ENCODE measurements at regions not wholly inside any gene's neighbourhood (a gene's known extent, or its start where the extent isn't known, plus 50 kb on each side); places are given as distances from the start of the nearest gene placed in this dataset.

GRCh38 chr4:134948110-134948642 lies 746.6 kb upstream of the PABPC4L start:
- no peak overlapping the region for H3K4me3 ChIP-seq
- intact Hi-C loops (cut with DNase I), result no loop called here
- H3K4me1 ChIP-seq, result no peaks in the 10 kb centered on the region
- no peaks in the 10 kb centered on the region for H3K27me3 ChIP-seq (ENCODE audit: insufficient read depth in 3 of 3, low read length in 2 of 3)
- H3K9me3 ChIP-seq, result no peaks in the 10 kb centered on the region
- WGBS, 3 donors, result 92 to 93% (median 93%) methylated on average over 22 of the region's 22 CpGs
- TF ChIP-seq, protein P1, sequence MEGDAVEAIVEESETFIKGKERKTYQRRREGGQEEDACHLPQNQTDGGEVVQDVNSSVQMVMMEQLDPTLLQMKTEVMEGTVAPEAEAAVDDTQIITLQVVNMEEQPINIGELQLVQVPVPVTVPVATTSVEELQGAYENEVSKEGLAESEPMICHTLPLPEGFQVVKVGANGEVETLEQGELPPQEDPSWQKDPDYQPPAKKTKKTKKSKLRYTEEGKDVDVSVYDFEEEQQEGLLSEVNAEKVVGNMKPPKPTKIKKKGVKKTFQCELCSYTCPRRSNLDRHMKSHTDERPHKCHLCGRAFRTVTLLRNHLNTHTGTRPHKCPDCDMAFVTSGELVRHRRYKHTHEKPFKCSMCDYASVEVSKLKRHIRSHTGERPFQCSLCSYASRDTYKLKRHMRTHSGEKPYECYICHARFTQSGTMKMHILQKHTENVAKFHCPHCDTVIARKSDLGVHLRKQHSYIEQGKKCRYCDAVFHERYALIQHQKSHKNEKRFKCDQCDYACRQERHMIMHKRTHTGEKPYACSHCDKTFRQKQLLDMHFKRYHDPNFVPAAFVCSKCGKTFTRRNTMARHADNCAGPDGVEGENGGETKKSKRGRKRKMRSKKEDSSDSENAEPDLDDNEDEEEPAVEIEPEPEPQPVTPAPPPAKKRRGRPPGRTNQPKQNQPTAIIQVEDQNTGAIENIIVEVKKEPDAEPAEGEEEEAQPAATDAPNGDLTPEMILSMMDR (IDR thresholded peaks at IDR 0.05), result no peak
- DNase-seq (no peak), ATAC-seq (no peak)
- H3K27ac ChIP-seq, result no peak overlapping the region
- H3K36me3 ChIP-seq (ENCODE audit: insufficient read depth in 1 of 2, low read depth in 1 of 2), result no peaks in the 10 kb centered on the region

DNA sequence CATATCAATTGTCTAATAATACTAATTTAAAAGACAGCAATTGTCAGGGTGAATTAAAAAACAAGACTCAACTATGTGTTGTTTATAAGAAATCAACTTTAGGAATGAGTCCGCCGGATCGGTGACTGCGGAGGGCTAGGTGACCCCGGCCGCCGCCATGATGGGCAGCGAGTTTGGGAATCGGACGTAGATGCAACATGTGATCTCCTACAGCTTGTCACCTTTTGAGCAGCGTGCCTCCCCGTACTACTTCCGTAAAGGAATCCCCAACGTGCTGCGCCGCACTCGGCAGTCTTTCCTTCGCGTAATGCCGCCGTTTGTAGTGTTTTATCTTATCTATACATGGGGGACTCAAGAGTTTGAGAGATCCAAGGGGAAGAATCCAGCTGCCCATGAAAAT lies 742.5 kb upstream of the PABPC4L start:
- Histone ChIP-seq H3K4me3 (no peak overlapping the region), H3K9me3 (no peaks in the 10 kb centered on the region), H3K27ac (no peak overlapping the region), H3K4me1 (no peaks in the 10 kb centered on the region), H3K27me3 (ENCODE audit: insufficient read depth in 3 of 3, low read length in 2 of 3) (no peaks in the 10 kb centered on the region), H3K36me3 (ENCODE audit: insufficient read depth in 1 of 2, low read depth in 1 of 2) (no peaks in the 10 kb centered on the region)
- ATAC-seq (no peak), DNase-seq (no peak)
- WGBS, 3 donors, result 95 to 96% (median 96%) methylated on average over 21 of the region's 21 CpGs
- TF ChIP-seq, protein P1 (IDR thresholded peaks at IDR 0.05), result no peak
- intact Hi-C loops (cut with DNase I), result no loop called here

DNA sequence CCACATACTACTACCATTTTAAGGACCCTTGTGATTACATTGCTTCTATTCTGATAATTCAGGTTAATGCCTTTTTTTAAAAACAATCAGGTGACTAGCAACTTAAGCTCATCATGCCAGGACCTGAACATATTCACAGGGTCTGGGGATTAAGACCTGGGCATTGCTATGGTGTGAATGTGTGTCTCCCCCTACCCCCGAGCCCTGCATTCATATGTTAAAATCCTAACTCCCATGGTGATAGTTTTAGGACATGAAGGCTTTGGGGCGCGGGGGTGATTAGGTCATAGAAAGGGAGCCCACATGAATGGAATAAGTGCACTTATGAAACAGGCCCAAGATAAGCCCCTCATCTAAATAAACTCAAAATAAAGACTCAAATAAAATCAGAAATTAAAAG lies 734.4 kb upstream of the PABPC4L start:
- intact Hi-C loops (cut with DNase I), result no loop called here
- Histone ChIP-seq H3K36me3 (ENCODE audit: insufficient read depth in 1 of 2, low read depth in 1 of 2) (no peaks in the 10 kb centered on the region), H3K4me3 (no peak overlapping the region), H3K4me1 (no peaks in the 10 kb centered on the region), H3K27me3 (ENCODE audit: insufficient read depth in 3 of 3, low read length in 2 of 3) (no peaks in the 10 kb centered on the region), H3K9me3 (no peaks in the 10 kb centered on the region), H3K27ac (no peak overlapping the region)
- TF ChIP-seq, protein P1 (IDR thresholded peaks at IDR 0.05), result no peak
- ATAC-seq (no peak), DNase-seq (no peak)
- WGBS, 3 donors, result 81 to 89% (median 84%) methylated on average over 3 of the region's 3 CpGs

DNA sequence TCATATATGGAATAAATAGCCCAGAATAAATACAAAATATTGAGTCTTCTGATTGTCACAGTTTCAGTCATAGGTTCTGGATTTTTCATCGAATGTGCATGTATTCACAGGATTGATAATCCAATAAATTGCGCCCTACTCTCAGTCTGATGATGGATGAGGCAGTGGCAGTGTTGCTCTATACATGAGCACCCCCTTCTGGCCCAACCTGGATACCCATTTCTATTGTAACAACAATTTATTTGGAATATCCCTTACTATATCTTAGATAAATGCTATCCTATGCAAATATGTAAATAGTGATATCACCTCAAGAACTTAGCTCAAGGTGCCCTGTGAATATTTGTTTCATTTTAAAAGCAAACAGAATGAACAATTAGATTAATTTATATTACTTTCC lies 733.7 kb upstream of the PABPC4L start:
- WGBS, 3 donors, result 62 to 88% (median 78%) methylated on average over 2 of the region's 2 CpGs

More for the DNA sequence above, 733.7 kb upstream of the PABPC4L start:
- H3K27me3 ChIP-seq (ENCODE audit: insufficient read depth in 3 of 3, low read length in 2 of 3), result no peaks in the 10 kb centered on the region
- H3K9me3 ChIP-seq, result no peaks in the 10 kb centered on the region
- no peaks in the 10 kb centered on the region for H3K4me1 ChIP-seq
- intact Hi-C loops (cut with DNase I), result no loop called here
- DNase-seq (no peak), ATAC-seq (no peak)
- H3K36me3 ChIP-seq (ENCODE audit: insufficient read depth in 1 of 2, low read depth in 1 of 2), result no peaks in the 10 kb centered on the region
- TF ChIP-seq, protein P1 (IDR thresholded peaks at IDR 0.05), result peak; percentile 5
- H3K27ac ChIP-seq, result no peak overlapping the region
- no peak overlapping the region for H3K4me3 ChIP-seq
